Neuronal stem cell (in vitro differentiated cells): ENCODE measurements at regions not wholly inside any gene's neighbourhood (a gene's known extent, or its start where the extent isn't known, plus 50 kb on each side); places are given as distances from the start of the nearest gene placed in this dataset.

Source experiments
- DNase-seq: peaks from one replicate; pipeline ENCODE4 v3.0.0-alpha.2; 2013; ENCODE audit warnings: low spot score
- H2AFZ ChIP-seq: one replicate; pipeline ENCODE4 v1.6.1; 2013; ENCODE audit warnings: mild to moderate bottlenecking, low read length, inconsistent platforms
- H2AK5ac ChIP-seq: 2 replicates; pipeline ENCODE4 v1.6.1; 2013; ENCODE audit warnings: low read depth, mild to moderate bottlenecking, inconsistent platforms, low read length, moderate library complexity, mixed read lengths
- H2BK120ac ChIP-seq: 2 replicates; pipeline ENCODE4 v1.6.1; 2013; ENCODE audit warnings: low read depth, mild to moderate bottlenecking, inconsistent platforms, low read length, moderate library complexity, mixed read lengths
- H2BK12ac ChIP-seq: one replicate; pipeline ENCODE4 v1.6.1; 2013; ENCODE audit warnings: low read length, inconsistent platforms
- H2BK15ac ChIP-seq: 2 replicates; pipeline ENCODE4 v1.6.1; 2013; ENCODE audit warnings: mild to moderate bottlenecking, low read length, inconsistent platforms, mixed read lengths
- H2BK5ac ChIP-seq: one replicate; pipeline ENCODE4 v1.6.1; 2013; ENCODE audit warnings: inconsistent platforms, mild to moderate bottlenecking, low read length, moderate library complexity
- H3K14ac ChIP-seq: one replicate; pipeline ENCODE4 v1.6.1; 2013; ENCODE audit warnings: low read length, inconsistent platforms
- H3K18ac ChIP-seq: 2 replicates; pipeline ENCODE4 v1.6.1; 2013; ENCODE audit warnings: low read length, inconsistent platforms
- H3K23ac ChIP-seq: 2 replicates; pipeline ENCODE4 v1.6.1; 2013; ENCODE audit warnings: low read depth, mild to moderate bottlenecking, mixed read lengths, low read length, inconsistent platforms; ENCODE audit not compliant: poor library complexity
- H3K27ac ChIP-seq: replicated peaks from 3 replicates; pipeline ENCODE4 v1.5.1; 2013; ENCODE audit warnings: low read length, inconsistent platforms
- H3K27me3 ChIP-seq, 3 experiments: 2 replicates each; pipeline ENCODE4 v1.6.1; 2013; ENCODE audit warnings: low read length in 3 of 3, mild to moderate bottlenecking in 2 of 3, inconsistent platforms in 1 of 3, low read depth in 1 of 3, mixed read lengths in 1 of 3, moderate library complexity in 1 of 3; ENCODE audit not compliant: control insufficient read depth in 3 of 3, insufficient read depth in 3 of 3
- H3K36me3 ChIP-seq, 2 donors: replicated peaks in 1 of 2; 2 replicates each; pipeline ENCODE4 v1.6.1; 2013; ENCODE audit warnings: low read length in 2 of 2; ENCODE audit not compliant: control insufficient read depth in 2 of 2, insufficient read depth in 2 of 2
- H3K4ac ChIP-seq: 2 replicates; pipeline ENCODE4 v1.6.1; 2013; ENCODE audit warnings: inconsistent platforms, mild to moderate bottlenecking, low read length, moderate library complexity
- H3K4me1 ChIP-seq, 2 donors: 1 replicate in 1 of 2; 2 replicates in 1 of 2; pipeline ENCODE4 v1.6.1; 2013; ENCODE audit warnings: low read length in 2 of 2, low read depth in 1 of 2; ENCODE audit not compliant: control insufficient read depth in 2 of 2, insufficient read depth in 1 of 2
- H3K4me2 ChIP-seq: one replicate; pipeline ENCODE4 v1.6.1; 2013; ENCODE audit warnings: mild to moderate bottlenecking, low read length, inconsistent platforms; ENCODE audit not compliant: insufficient read depth, poor library complexity, severe bottlenecking
- H3K4me3 ChIP-seq, 2 donors: 2 replicates each; pipeline ENCODE4 v1.5.1; 2013; ENCODE audit warnings: low read length in 2 of 2, mild to moderate bottlenecking in 2 of 2, inconsistent platforms in 1 of 2, moderate library complexity in 1 of 2
- H3K79me1 ChIP-seq: one replicate; pipeline ENCODE4 v1.6.1; 2013; ENCODE audit warnings: low read depth, mild to moderate bottlenecking, inconsistent platforms, low read length, moderate library complexity
- H3K9ac ChIP-seq: one replicate; pipeline ENCODE4 v1.6.1; 2013; ENCODE audit warnings: mild to moderate bottlenecking, low read depth, low read length, inconsistent platforms; ENCODE audit not compliant: poor library complexity
- H3K9me3 ChIP-seq, 2 donors: replicated peaks in 1 of 2; 2 replicates each; pipeline versions ENCODE3 to v1.6.1; 2013; ENCODE audit warnings: low read length in 2 of 2, mild to moderate bottlenecking in 2 of 2, inconsistent platforms in 1 of 2, low read depth in 1 of 2, mixed read lengths in 1 of 2, moderate library complexity in 1 of 2; ENCODE audit not compliant: control insufficient read depth in 2 of 2, insufficient read depth in 1 of 2
- H4K8ac ChIP-seq: one replicate; pipeline ENCODE4 v1.6.1; 2013; ENCODE audit warnings: low read depth, mild to moderate bottlenecking, inconsistent platforms, low read length, moderate library complexity
- H4K91ac ChIP-seq: one replicate; pipeline ENCODE4 v1.6.1; 2013; ENCODE audit warnings: low read length, low read depth, mild to moderate bottlenecking, inconsistent platforms; ENCODE audit not compliant: poor library complexity
- WGBS, 2 donors: extraction: QIAGEN DNeasy Blood & Tissue Kit; methylation state at CpG; one replicate each; pipeline ENCODE4 v1.1.7; 2013; ENCODE audit warnings: missing lambda C conversion rate in 2 of 2, mixed read lengths in 1 of 2; ENCODE audit not compliant: insufficient read length in 2 of 2, insufficient replicate concordance in 1 of 2; ENCODE audit errors: extremely low coverage in 2 of 2; 5-methylcytosine and 5-hydroxymethylcytosine counted together

GRCh38 chr13:111418101-111418500, 97.7 kb downstream of the TEX29 start:
- Histone ChIP-seq H3K4me3 (no peak overlapping the region), H2BK120ac (peak overlapping the region; percentile 32), H3K9ac (no peak overlapping the region), H3K27ac (no peak overlapping the region), H3K79me1 (no peaks in the 10 kb centered on the region), H3K4me1 (peaks cover 1 to 19% of the 10 kb centered on the region in 2 donors), H3K14ac (no peak overlapping the region), H3K23ac (no peak overlapping the region), H3K9me3 (no peaks in the 10 kb centered on the region), H2AFZ (no peak overlapping the region), H3K27me3 (peaks cover 0 to 55% (median 0%) of the 10 kb centered on the region in 3 experiments), H2AK5ac (no peak overlapping the region), H2BK15ac (peak overlapping the region; percentile 8), H3K18ac (peak overlapping the region; percentile 15), H4K8ac (no peak overlapping the region), H3K4me2 (no peak overlapping the region), H3K36me3 (no peaks in the 10 kb centered on the region), H2BK5ac (no peak overlapping the region), H2BK12ac (no peak overlapping the region), H4K91ac (no peak overlapping the region), H3K4ac (no peak overlapping the region)
- no CpG with 5 or more reads among the region's 6 CpGs for WGBS, 2 donors
- DNase-seq = no peak

DNA sequence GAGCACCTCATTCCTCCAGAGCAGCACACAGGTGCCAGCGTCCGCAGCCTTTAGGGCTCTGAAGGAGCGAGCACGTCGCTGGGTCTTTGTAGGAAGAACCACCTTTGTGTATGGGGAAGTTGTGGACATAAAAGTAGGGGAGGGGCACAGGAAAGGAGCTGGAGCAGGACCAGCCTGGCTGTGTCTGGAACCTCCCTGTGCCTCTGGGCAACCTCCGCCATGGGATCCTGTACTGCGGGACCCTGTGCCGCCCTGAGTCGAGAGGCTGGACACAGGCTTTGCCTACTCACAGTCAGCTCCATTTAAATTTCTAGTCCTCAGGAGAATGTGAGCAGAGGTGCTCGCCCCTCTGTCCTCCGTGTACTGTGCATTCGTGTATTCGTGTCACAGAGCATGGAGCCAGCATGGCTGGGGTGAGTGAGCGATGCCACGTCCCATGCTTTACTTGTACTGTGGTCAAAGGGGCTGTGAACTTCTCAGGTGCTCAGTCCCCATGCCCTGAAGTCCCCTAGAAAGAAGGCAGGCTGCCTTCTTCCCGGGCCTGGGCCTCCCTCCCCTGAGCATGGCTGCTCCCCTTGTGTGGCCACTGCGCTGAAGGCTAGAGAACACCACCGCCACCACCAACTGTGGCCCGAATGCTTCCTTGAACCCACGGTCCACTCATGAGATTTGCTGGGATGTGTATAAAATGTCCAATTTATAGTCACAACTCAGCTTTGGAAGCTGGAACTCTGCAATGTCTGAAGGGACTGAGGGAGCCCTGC, 99.9 kb downstream of the TEX29 start:
- Histone ChIP-seq H2AK5ac (peak overlapping the region; percentile 76), H3K79me1 (no peaks in the 10 kb centered on the region), H2BK15ac (peak overlapping the region; percentile 91), H2BK12ac (peak overlapping the region; percentile 73), H3K18ac (peak overlapping the region; percentile 85), H3K4ac (peak overlapping the region; percentile 85), H3K27me3 (peaks cover 0 to 36% (median 0%) of the 10 kb centered on the region in 3 experiments), H3K4me1 (peaks cover 0 to 4% of the 10 kb centered on the region in 2 donors), H3K14ac (peak overlapping the region; percentile 25), H3K36me3 (no peaks in the 10 kb centered on the region), H3K4me3 (no peak overlapping the region), H3K23ac (no peak overlapping the region), H2AFZ (no peak overlapping the region), H2BK120ac (peak overlapping the region; percentile 92), H3K27ac (no peak overlapping the region), H4K8ac (no peak overlapping the region), H3K9me3 (no peaks in the 10 kb centered on the region), H3K4me2 (no peak overlapping the region), H3K9ac (peak overlapping the region; percentile 47), H4K91ac (no peak overlapping the region), H2BK5ac (no peak overlapping the region)
- no peak for DNase-seq
- no CpG with 5 or more reads among the region's 20 CpGs for WGBS, 2 donors

GRCh38 chr13:111421216-111421615, 100.8 kb downstream of the TEX29 start:
- H3K14ac ChIP-seq = no peak overlapping the region
- no peak overlapping the region for H4K8ac ChIP-seq
- H4K91ac ChIP-seq = no peak overlapping the region
- H2BK12ac ChIP-seq = peak overlapping the region; percentile 80
- H3K9ac ChIP-seq = peak overlapping the region; percentile 10
- H2BK15ac ChIP-seq = peak overlapping the region; percentile 93
- peaks cover 0 to 37% (median 0%) of the 10 kb centered on the region in 3 experiments for H3K27me3 ChIP-seq
- H3K27ac ChIP-seq = no peak overlapping the region
- DNase-seq = no peak
- H2AK5ac ChIP-seq = peak overlapping the region; percentile 95
- peaks cover 0 to 4% of the 10 kb centered on the region in 2 donors for H3K4me1 ChIP-seq
- no peak overlapping the region for H3K4me2 ChIP-seq
- peak overlapping the region; percentile 73 for H3K18ac ChIP-seq
- peak overlapping the region; percentile 70 for H3K23ac ChIP-seq
- no peaks in the 10 kb centered on the region for H3K36me3 ChIP-seq
- no peak overlapping the region for H2AFZ ChIP-seq
- no peak overlapping the region for H2BK5ac ChIP-seq
- no peak overlapping the region for H2BK120ac ChIP-seq
- H3K79me1 ChIP-seq = no peaks in the 10 kb centered on the region
- H3K4ac ChIP-seq = no peak overlapping the region
- no peak overlapping the region for H3K4me3 ChIP-seq
- no CpG with 5 or more reads among the region's 11 CpGs for WGBS, 2 donors
- no peaks in the 10 kb centered on the region for H3K9me3 ChIP-seq

GRCh38 chr13:111422348-111422747, 101.9 kb downstream of the TEX29 start:
- H3K14ac ChIP-seq = no peak overlapping the region
- H3K4me1 ChIP-seq = peaks cover 0 to 2% of the 10 kb centered on the region in 2 donors
- H3K4me3 ChIP-seq = no peak overlapping the region
- no peak overlapping the region for H3K27ac ChIP-seq
- peak overlapping the region; percentile 66 for H2AK5ac ChIP-seq
- no peaks in the 10 kb centered on the region for H3K36me3 ChIP-seq
- no peak overlapping the region for H3K23ac ChIP-seq
- no peaks in the 10 kb centered on the region for H3K79me1 ChIP-seq
- no peak overlapping the region for H3K4ac ChIP-seq
- no peak overlapping the region for H2AFZ ChIP-seq
- H4K8ac ChIP-seq = no peak overlapping the region
- no peak overlapping the region for H2BK12ac ChIP-seq
- peaks cover 0 to 27% (median 0%) of the 10 kb centered on the region in 3 experiments for H3K27me3 ChIP-seq
- no peak overlapping the region for H3K9ac ChIP-seq
- no peak overlapping the region for H4K91ac ChIP-seq
- H3K18ac ChIP-seq = peak overlapping the region; percentile 30
- whole genome bisulfite sequencing, 2 donors = no CpG with 5 or more reads among the region's 13 CpGs
- H2BK15ac ChIP-seq = peak overlapping the region; percentile 93
- no peak overlapping the region for H3K4me2 ChIP-seq
- no peak for DNase-seq
- no peaks in the 10 kb centered on the region for H3K9me3 ChIP-seq
- no peak overlapping the region for H2BK120ac ChIP-seq
- no peak overlapping the region for H2BK5ac ChIP-seq
